HepG2 (cell line): ENCODE measurements at regions not wholly inside any gene's neighbourhood (a gene's known extent, or its start where the extent isn't known, plus 50 kb on each side); places are given as distances from the start of the nearest gene placed in this dataset.

Experiments
- ATAC-seq: fragments of 200-7000 bp; cut with Tn5 transposase; 3 replicates; pipeline ENCODE4 v1.9.1; 2020; ENCODE audit warnings: mild to moderate bottlenecking, moderate library complexity
- BruUV-seq: library from RNA; stranded (reverse); fragments of 400-500 nt; replicated peaks from 2 replicates; lab custom pipeline; 2021; lab: Mats Ljungman, UMichigan
- CTCF ChIA-PET: fragments of 300-600 bp; formaldehyde crosslinking; extraction: SDS; loops from one replicate; lab custom pipeline; 2021; ENCODE audit warnings: low total read pairs, inconsistent platforms, low intra/inter-chr PET ratio; lab: Yijun Ruan, JAX
- POLR2A ChIA-PET: fragments of 350-600 bp; sonication (Branson Sonifier 250); formaldehyde crosslinking; loops from one replicate; lab custom pipeline; 2020; ENCODE audit warnings: antibody characterized with exemption, inconsistent platforms; lab: Yijun Ruan, JAX
- DNase-seq: peaks from one replicate; pipeline ENCODE4 v3.0.0-alpha.2; 2015; ENCODE audit warnings: low spot score
- FAIRE-seq: peaks from 3 replicates; lab custom pipeline; 2011; peaks lifted over from hg19 to GRCh38; lab: Jason Lieb, UNC
- H2AFZ ChIP-seq: one replicate; pipeline ENCODE4 v1.6.1; 2011; ENCODE audit warnings: low read length, inconsistent platforms
- H3K27ac ChIP-seq: fragments of 300-600 bp; 3 replicates; pipeline ENCODE4 v1.8.0; 2011; ENCODE audit warnings: mixed run types, mild to moderate bottlenecking, mixed read lengths, low read length, inconsistent platforms; ENCODE audit not compliant: insufficient read depth; ENCODE audit errors: extremely low read length
- H3K27me3 ChIP-seq, 2 experiments: fragments of 200-600 bp in 1 of 2; 2 replicates in 1 of 2; 3 replicates in 1 of 2; pipeline versions ENCODE4 v1.6.0 to v1.8.0; 2011; ENCODE audit warnings: low read length in 2 of 2, mild to moderate bottlenecking in 2 of 2, moderate library complexity in 2 of 2, inconsistent platforms in 1 of 2; ENCODE audit not compliant: insufficient read depth in 2 of 2, control insufficient read depth in 1 of 2
- H3K36me3 ChIP-seq, 2 experiments: fragments of 200-600 bp in 1 of 2; replicated peaks in 1 of 2; 2 replicates in 1 of 2; 3 replicates in 1 of 2; pipeline versions ENCODE4 v1.5.1 to v1.8.0; 2011; ENCODE audit warnings: low read length in 2 of 2, inconsistent platforms in 1 of 2; ENCODE audit not compliant: insufficient read depth in 2 of 2, control insufficient read depth in 1 of 2
- H3K4me1 ChIP-seq: 2 replicates; pipeline ENCODE4 v1.5.1; 2012; ENCODE audit warnings: low read length, inconsistent platforms; ENCODE audit not compliant: insufficient read depth
- H3K4me2 ChIP-seq: 2 replicates; pipeline ENCODE4 v1.6.0; 2011; ENCODE audit warnings: low read depth, low read length, inconsistent platforms
- H3K4me3 ChIP-seq, 3 experiments: fragments of 200-600 bp in 1 of 3; sonication (generic), shearing (Covaris generic) in 1 of 3; replicated peaks in 1 of 3; 2 replicates each; pipeline ENCODE4 v1.5.1; 2011 to 2016; ENCODE audit warnings: low read length in 3 of 3, inconsistent platforms in 2 of 3, low read depth in 2 of 3, mild to moderate bottlenecking in 2 of 3, control low read depth in 1 of 3, mixed read lengths in 1 of 3; ENCODE audit not compliant: insufficient read depth in 1 of 3
- H3K79me2 ChIP-seq: one replicate; pipeline ENCODE4 v1.6.1; 2011; ENCODE audit warnings: low read length, inconsistent platforms; ENCODE audit not compliant: insufficient read depth
- H3K9ac ChIP-seq: 2 replicates; pipeline ENCODE4 v1.6.0; 2011; ENCODE audit warnings: mild to moderate bottlenecking, low read depth, low read length, inconsistent platforms; ENCODE audit not compliant: insufficient read depth
- H3K9me3 ChIP-seq: 2 replicates; pipeline ENCODE4 v1.5.1; 2012; ENCODE audit warnings: mild to moderate bottlenecking, low read length
- H4K20me1 ChIP-seq: 2 replicates; pipeline ENCODE4 v1.6.0; 2011; ENCODE audit warnings: inconsistent platforms, mild to moderate bottlenecking, low read length, moderate library complexity; ENCODE audit not compliant: insufficient read depth
- AFF4 ChIP-seq: sonication (generic); formaldehyde crosslinking; IDR thresholded peaks from 2 replicates; pipeline ENCODE4 v1.4.0; 2020; ENCODE audit warnings: missing genetic modification reagents
- AGO2 ChIP-seq: fragments of 200-400 bp; formaldehyde crosslinking; optimal IDR thresholded peaks from 2 replicates; pipeline ENCODE3; 2017; ENCODE audit warnings: mild to moderate bottlenecking, low read depth, low read length, moderate library complexity
- ARNT2 ChIP-seq: sonication (generic); formaldehyde crosslinking; IDR thresholded peaks from 2 replicates; pipeline ENCODE4 v1.8.0; 2022; ENCODE audit warnings: mild to moderate bottlenecking, low read depth, missing genetic modification reagents, moderate library complexity
- HNF1B ChIP-seq: sonication (generic); formaldehyde crosslinking; IDR thresholded peaks from 2 replicates; pipeline ENCODE4 v1.5.1; 2020; ENCODE audit warnings: mild to moderate bottlenecking, moderate library complexity, missing genetic modification reagents
- HNRNPLL ChIP-seq: fragments of 200-400 bp; formaldehyde crosslinking; IDR thresholded peaks from 2 replicates; pipeline ENCODE4 v1.6.1; 2017; ENCODE audit warnings: mild to moderate bottlenecking, low read depth, low read length; ENCODE audit not compliant: poor library complexity, severe bottlenecking
- RBM39 ChIP-seq: fragments of 200-400 bp; formaldehyde crosslinking; IDR thresholded peaks from one replicate; pipeline ENCODE4 v1.6.1; 2018; ENCODE audit warnings: antibody characterized with exemption, mild to moderate bottlenecking, low read depth, low read length; ENCODE audit not compliant: poor library complexity, severe bottlenecking
- SOX5 ChIP-seq: IDR thresholded peaks from 2 replicates; pipeline ENCODE4 v1.6.1; 2016; ENCODE audit warnings: borderline replicate concordance
- THAP11 ChIP-seq: IDR thresholded peaks from 2 replicates; pipeline ENCODE4 v1.6.1; 2016; ENCODE audit warnings: missing biosample characterization, missing genetic modification reagents
- TOE1 ChIP-seq: sonication (generic); formaldehyde crosslinking; IDR thresholded peaks from 2 replicates; pipeline ENCODE4 v1.4.0; 2020; ENCODE audit warnings: mild to moderate bottlenecking, missing genetic modification reagents
- U2AF1 ChIP-seq: fragments of 200-400 bp; formaldehyde crosslinking; optimal IDR thresholded peaks from 2 replicates; pipeline ENCODE3; 2017; ENCODE audit warnings: mild to moderate bottlenecking, low read depth, low read length
- ZNF484 ChIP-seq: sonication (generic); formaldehyde crosslinking; IDR thresholded peaks from 2 replicates; pipeline ENCODE4 v1.5.1; 2020; ENCODE audit warnings: mild to moderate bottlenecking, low read depth, missing genetic modification reagents, borderline replicate concordance
- ZSCAN29 ChIP-seq: sonication (generic); formaldehyde crosslinking; conservative IDR thresholded peaks from 2 replicates; pipeline ENCODE4 v1.4.0; 2020; ENCODE audit warnings: mild to moderate bottlenecking, missing genetic modification reagents
- WGBS: methylation state at CpG from one replicate; pipeline ENCODE4 v1.1.6; 2017; ENCODE audit warnings: low lambda C conversion rate; 5-methylcytosine and 5-hydroxymethylcytosine counted together
- in situ Hi-C: cut with HindIII; loops from 2 replicates; pipeline ENCODE4 v1.10.0; 2017; ENCODE audit warnings: low pct_unique_long_range_greater_than_20kb; ENCODE audit not compliant: extremely low pct_ligation_motif_present
- intact Hi-C: fragments of 100-400 bp; cut with micrococcal nuclease; formaldehyde crosslinking; loops from one replicate; pipeline ENCODE4 v1.10.0; 2022; ENCODE audit not compliant: unreplicated experiment

GRCh38 chr3:118529554-118529953 lies 505.1 kb downstream of the IGSF11 start:
- FAIRE-seq (no peak), DNase-seq (no peak), ATAC-seq (no peak)
- Histone ChIP-seq H3K4me3 (no peak overlapping the region), H3K36me3 (no peaks in the 10 kb centered on the region), H2AFZ (no peak overlapping the region), H3K27me3 (no peaks in the 10 kb centered on the region), H3K27ac (no peak overlapping the region), H3K9me3 (peaks cover 8% of the 10 kb centered on the region; the same call in 1 of the 2 replicates), H4K20me1 (no peaks in the 10 kb centered on the region), H3K79me2 (no peaks in the 10 kb centered on the region), H3K4me2 (no peak overlapping the region)
- WGBS = 8% methylated on average over 2 of the region's 2 CpGs
- no TSS peak for BruUV-seq
- ChIA-PET POLR2A (no interaction called here), CTCF (no interaction called here)
- intact Hi-C loops (no loop called here), in situ Hi-C loops (no loop called here)
- TF ChIP-seq TOE1 (CRISPR knock-in tag) (no peak), SOX5 (CRISPR knock-in tag) (no peak), AGO2 (no peak), ZNF484 (no peak), RBM39 (no peak)
- TF ChIP-seq, all 625 proteins: peak for 0
- peaks cover 15% of the 10 kb centered on the region for H3K4me1 ChIP-seq
- no peak overlapping the region for H3K9ac ChIP-seq

GRCh38 chr3:118530350-118530922 lies 504.2 kb downstream of the IGSF11 start:
- FAIRE-seq = no peak
- in situ Hi-C loops = no loop called here
- TF ChIP-seq HNRNPLL (no peak), ZSCAN29 (CRISPR knock-in tag) (no peak), THAP11 (CRISPR knock-in tag) (no peak), AFF4 (no peak), HNF1B (CRISPR knock-in tag) (no peak), U2AF1 (no peak), ARNT2 (CRISPR knock-in tag) (no peak)

More at GRCh38 chr3:118530350-118530922, 504.2 kb downstream of the IGSF11 start:
- Histone ChIP-seq H3K9ac (no peak overlapping the region), H3K4me2 (no peak overlapping the region), H3K4me3 (no peak overlapping the region), H4K20me1 (no peaks in the 10 kb centered on the region), H3K4me1 (peaks cover 15% of the 10 kb centered on the region), H3K27me3 (no peaks in the 10 kb centered on the region), H3K9me3 (peaks cover 8% of the 10 kb centered on the region; the same call in 1 of the 2 replicates), H3K79me2 (no peaks in the 10 kb centered on the region), H2AFZ (no peak overlapping the region), H3K36me3 (no peaks in the 10 kb centered on the region), H3K27ac (no peak overlapping the region)
- ATAC-seq (no peak), DNase-seq (no peak)
- ChIA-PET CTCF (no interaction called here), POLR2A (no interaction called here)
- intact Hi-C loops = no loop called here
- no TSS peak for BruUV-seq
- 75% methylated on average over 4 of the region's 4 CpGs for WGBS
